HepG2 (cell line): ENCODE measurements at regions not wholly inside any gene's neighbourhood (a gene's known extent, or its start where the extent isn't known, plus 50 kb on each side); places are given as distances from the start of the nearest gene placed in this dataset.

Source experiments
- ATAC-seq: fragments of 200-7000 bp; cut with Tn5 transposase; 3 replicates; pipeline ENCODE4 v1.9.1; 2020; ENCODE audit warnings: mild to moderate bottlenecking, moderate library complexity
- BruUV-seq: library from RNA; stranded (reverse); fragments of 400-500 nt; replicated peaks from 2 replicates; lab custom pipeline; 2021; lab: Mats Ljungman, UMichigan
- CTCF ChIA-PET: fragments of 300-600 bp; formaldehyde crosslinking; extraction: SDS; loops from one replicate; lab custom pipeline; 2021; ENCODE audit warnings: low total read pairs, inconsistent platforms, low intra/inter-chr PET ratio; lab: Yijun Ruan, JAX
- POLR2A ChIA-PET: fragments of 350-600 bp; sonication (Branson Sonifier 250); formaldehyde crosslinking; loops from one replicate; lab custom pipeline; 2020; ENCODE audit warnings: antibody characterized with exemption, inconsistent platforms; lab: Yijun Ruan, JAX
- DNase-seq: peaks from one replicate; pipeline ENCODE4 v3.0.0-alpha.2; 2015; ENCODE audit warnings: low spot score
- FAIRE-seq: peaks from 3 replicates; lab custom pipeline; 2011; peaks lifted over from hg19 to GRCh38; lab: Jason Lieb, UNC
- H2AFZ ChIP-seq: one replicate; pipeline ENCODE4 v1.6.1; 2011; ENCODE audit warnings: low read length, inconsistent platforms
- H3K27ac ChIP-seq: fragments of 300-600 bp; 3 replicates; pipeline ENCODE4 v1.8.0; 2011; ENCODE audit warnings: mixed run types, mild to moderate bottlenecking, mixed read lengths, low read length, inconsistent platforms; ENCODE audit not compliant: insufficient read depth; ENCODE audit errors: extremely low read length
- H3K27me3 ChIP-seq, 2 experiments: fragments of 200-600 bp in 1 of 2; 2 replicates in 1 of 2; 3 replicates in 1 of 2; pipeline versions ENCODE4 v1.6.0 to v1.8.0; 2011; ENCODE audit warnings: low read length in 2 of 2, mild to moderate bottlenecking in 2 of 2, moderate library complexity in 2 of 2, inconsistent platforms in 1 of 2; ENCODE audit not compliant: insufficient read depth in 2 of 2, control insufficient read depth in 1 of 2
- H3K36me3 ChIP-seq, 2 experiments: fragments of 200-600 bp in 1 of 2; replicated peaks in 1 of 2; 2 replicates in 1 of 2; 3 replicates in 1 of 2; pipeline versions ENCODE4 v1.5.1 to v1.8.0; 2011; ENCODE audit warnings: low read length in 2 of 2, inconsistent platforms in 1 of 2; ENCODE audit not compliant: insufficient read depth in 2 of 2, control insufficient read depth in 1 of 2
- H3K4me1 ChIP-seq: 2 replicates; pipeline ENCODE4 v1.5.1; 2012; ENCODE audit warnings: low read length, inconsistent platforms; ENCODE audit not compliant: insufficient read depth
- H3K4me2 ChIP-seq: 2 replicates; pipeline ENCODE4 v1.6.0; 2011; ENCODE audit warnings: low read depth, low read length, inconsistent platforms
- H3K4me3 ChIP-seq, 3 experiments: fragments of 200-600 bp in 1 of 3; sonication (generic), shearing (Covaris generic) in 1 of 3; replicated peaks in 1 of 3; 2 replicates each; pipeline ENCODE4 v1.5.1; 2011 to 2016; ENCODE audit warnings: low read length in 3 of 3, inconsistent platforms in 2 of 3, low read depth in 2 of 3, mild to moderate bottlenecking in 2 of 3, control low read depth in 1 of 3, mixed read lengths in 1 of 3; ENCODE audit not compliant: insufficient read depth in 1 of 3
- H3K79me2 ChIP-seq: one replicate; pipeline ENCODE4 v1.6.1; 2011; ENCODE audit warnings: low read length, inconsistent platforms; ENCODE audit not compliant: insufficient read depth
- H3K9ac ChIP-seq: 2 replicates; pipeline ENCODE4 v1.6.0; 2011; ENCODE audit warnings: mild to moderate bottlenecking, low read depth, low read length, inconsistent platforms; ENCODE audit not compliant: insufficient read depth
- H3K9me3 ChIP-seq: 2 replicates; pipeline ENCODE4 v1.5.1; 2012; ENCODE audit warnings: mild to moderate bottlenecking, low read length
- H4K20me1 ChIP-seq: 2 replicates; pipeline ENCODE4 v1.6.0; 2011; ENCODE audit warnings: inconsistent platforms, mild to moderate bottlenecking, low read length, moderate library complexity; ENCODE audit not compliant: insufficient read depth
- ATF7 ChIP-seq, 2 experiments: fragments of 450-650 bp in 1 of 2; sonication (generic) in 1 of 2; formaldehyde crosslinking in 1 of 2; IDR thresholded peaks; 2 replicates each; pipeline versions ENCODE4 v1.4.0 to v1.6.1; 2016 to 2020; ENCODE audit warnings: antibody characterized with exemption in 1 of 2, mild to moderate bottlenecking in 1 of 2, missing genetic modification reagents in 1 of 2
- CREB1 ChIP-seq, 2 experiments: fragments of 450-650 bp in 1 of 2; IDR thresholded peaks; 2 replicates each; pipeline ENCODE4 v1.6.1; 2016 to 2017; ENCODE audit warnings: control low read depth in 1 of 2, mild to moderate bottlenecking in 1 of 2, missing compliant biosample characterization in 1 of 2, missing genetic modification characterization in 1 of 2
- FOXM1 ChIP-seq: sonication (generic); formaldehyde crosslinking; IDR thresholded peaks from 2 replicates; pipeline ENCODE4 v1.5.0; 2020; ENCODE audit warnings: missing genetic modification reagents
- JUN ChIP-seq: sonication (generic); formaldehyde crosslinking; IDR thresholded peaks from 2 replicates; pipeline ENCODE4 v1.4.0; 2020; ENCODE audit warnings: mild to moderate bottlenecking, missing genetic modification reagents
- MAFG ChIP-seq: sonication (generic); formaldehyde crosslinking; IDR thresholded peaks from 2 replicates; pipeline ENCODE4 v1.5.1; 2020; ENCODE audit warnings: mild to moderate bottlenecking, missing genetic modification reagents
- NCOA5 ChIP-seq: sonication (generic); formaldehyde crosslinking; IDR thresholded peaks from 2 replicates; pipeline ENCODE4 v1.4.0; 2020; ENCODE audit warnings: missing genetic modification reagents
- SP5 ChIP-seq: IDR thresholded peaks from 2 replicates; pipeline ENCODE4 v1.6.1; 2016; ENCODE audit warnings: low read depth, borderline replicate concordance
- TCF7 ChIP-seq: sonication (generic); IDR thresholded peaks from 2 replicates; pipeline ENCODE4 v1.6.1; 2016; ENCODE audit warnings: antibody characterized with exemption, low read depth
- ZFP90 ChIP-seq: sonication (generic); formaldehyde crosslinking; IDR thresholded peaks from 2 replicates; pipeline ENCODE4 v1.8.0; 2022; ENCODE audit warnings: missing genetic modification reagents, mild to moderate bottlenecking, inconsistent platforms, borderline replicate concordance
- ZNF101 ChIP-seq: sonication (generic); formaldehyde crosslinking; IDR thresholded peaks from 2 replicates; pipeline ENCODE4 v1.4.0; 2020; ENCODE audit warnings: mild to moderate bottlenecking, low read depth, missing genetic modification reagents, borderline replicate concordance
- ZNF746 ChIP-seq: sonication (generic); formaldehyde crosslinking; IDR thresholded peaks from 2 replicates; pipeline ENCODE4 v1.8.0; 2022; ENCODE audit warnings: mild to moderate bottlenecking, missing genetic modification reagents
- ZSCAN25 ChIP-seq: sonication (generic); formaldehyde crosslinking; IDR thresholded peaks from 2 replicates; pipeline ENCODE4 v1.8.0; 2022; ENCODE audit warnings: mild to moderate bottlenecking, missing genetic modification reagents
- WGBS: methylation state at CpG from one replicate; pipeline ENCODE4 v1.1.6; 2017; ENCODE audit warnings: low lambda C conversion rate; 5-methylcytosine and 5-hydroxymethylcytosine counted together
- in situ Hi-C: cut with HindIII; loops from 2 replicates; pipeline ENCODE4 v1.10.0; 2017; ENCODE audit warnings: low pct_unique_long_range_greater_than_20kb; ENCODE audit not compliant: extremely low pct_ligation_motif_present
- intact Hi-C: fragments of 100-400 bp; cut with micrococcal nuclease; formaldehyde crosslinking; loops from one replicate; pipeline ENCODE4 v1.10.0; 2022; ENCODE audit not compliant: unreplicated experiment
- TF ChIP-seq, protein P1 (sequence below): sonication (generic); formaldehyde crosslinking; IDR thresholded peaks from 2 replicates; pipeline ENCODE4 v1.8.0; 2022; ENCODE audit warnings: missing genetic modification reagents, mild to moderate bottlenecking, borderline replicate concordance
- TF ChIP-seq, protein P2 (sequence below): sonication (generic); formaldehyde crosslinking; IDR thresholded peaks from 2 replicates; pipeline ENCODE4 v1.5.1; 2020; ENCODE audit warnings: missing genetic modification reagents, mild to moderate bottlenecking, borderline replicate concordance
- TF ChIP-seq, protein P3 (sequence below): sonication (generic); formaldehyde crosslinking; IDR thresholded peaks from 2 replicates; pipeline ENCODE4 v1.9.0; 2021; ENCODE audit warnings: missing genetic modification reagents, borderline replicate concordance

DNA sequence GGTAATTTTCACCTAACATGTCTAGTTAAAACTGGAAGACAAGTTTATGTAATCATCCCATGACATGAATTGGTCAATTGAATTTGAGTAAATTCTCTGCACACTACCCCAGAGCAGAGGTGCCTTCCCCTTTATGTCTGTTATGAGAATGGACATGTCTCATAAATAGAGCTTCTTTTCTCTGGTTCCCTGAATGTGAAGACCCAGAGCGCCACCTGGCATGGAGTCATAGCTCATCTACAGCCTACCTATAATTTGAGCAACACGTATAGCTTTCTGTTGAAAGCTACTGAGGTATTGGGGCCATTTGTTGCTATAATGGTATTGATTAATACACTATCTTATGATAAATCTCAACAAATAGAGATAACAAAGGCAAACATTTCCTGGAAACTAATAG is 626.5 kb upstream of the GALNTL6 start (continued):
- TF ChIP-seq NCOA5 (CRISPR knock-in tag): no peak
- no peak for TF ChIP-seq SP5 (CRISPR knock-in tag)
- TF ChIP-seq ZNF101 (CRISPR knock-in tag): no peak
- no peak for TF ChIP-seq ZSCAN25 (CRISPR knock-in tag)
- TF ChIP-seq JUN (CRISPR knock-in tag): no peak

DNA sequence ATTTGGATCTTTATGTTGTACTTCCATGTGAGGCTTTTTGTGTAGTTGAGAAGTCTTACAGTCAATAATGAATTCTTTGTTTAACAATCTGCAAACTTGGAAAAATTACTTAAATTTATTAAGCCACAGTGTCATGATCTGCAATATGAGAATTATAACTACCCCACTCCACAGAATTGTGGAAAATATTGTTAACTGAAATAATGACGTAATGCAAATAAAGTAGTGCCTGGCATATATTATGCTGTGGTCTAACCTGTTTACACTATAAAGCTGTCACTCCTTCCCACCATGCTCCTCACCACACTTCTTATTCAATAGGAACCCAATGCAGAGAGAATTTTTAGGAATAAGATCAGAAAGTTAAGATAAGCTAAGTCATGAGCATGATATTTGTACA is 632.1 kb upstream of the GALNTL6 start:
- BruUV-seq: no TSS peak
- Histone ChIP-seq H3K4me1 (no peaks in the 10 kb centered on the region), H2AFZ (no peak overlapping the region), H3K9me3 (no peaks in the 10 kb centered on the region)
- no peak for DNase-seq
- no peak for TF ChIP-seq FOXM1 (CRISPR knock-in tag)
- TF ChIP-seq, protein P1, sequence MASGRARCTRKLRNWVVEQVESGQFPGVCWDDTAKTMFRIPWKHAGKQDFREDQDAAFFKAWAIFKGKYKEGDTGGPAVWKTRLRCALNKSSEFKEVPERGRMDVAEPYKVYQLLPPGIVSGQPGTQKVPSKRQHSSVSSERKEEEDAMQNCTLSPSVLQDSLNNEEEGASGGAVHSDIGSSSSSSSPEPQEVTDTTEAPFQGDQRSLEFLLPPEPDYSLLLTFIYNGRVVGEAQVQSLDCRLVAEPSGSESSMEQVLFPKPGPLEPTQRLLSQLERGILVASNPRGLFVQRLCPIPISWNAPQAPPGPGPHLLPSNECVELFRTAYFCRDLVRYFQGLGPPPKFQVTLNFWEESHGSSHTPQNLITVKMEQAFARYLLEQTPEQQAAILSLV (CRISPR knock-in tag): no peak
- TF ChIP-seq ATF7 (IDR thresholded peaks at IDR 0.05): peak; percentile 97
- TF ChIP-seq ATF7 (CRISPR knock-in tag; IDR thresholded peaks at IDR 0.05): no peak
- TF ChIP-seq CREB1 (IDR thresholded peaks at IDR 0.05): 0 out of 2 replicates have a peak, but pooled peaks have one; percentile 10
- TF ChIP-seq CREB1 (CRISPR knock-in tag; IDR thresholded peaks at IDR 0.05): no peak
- TF ChIP-seq, protein P2, sequence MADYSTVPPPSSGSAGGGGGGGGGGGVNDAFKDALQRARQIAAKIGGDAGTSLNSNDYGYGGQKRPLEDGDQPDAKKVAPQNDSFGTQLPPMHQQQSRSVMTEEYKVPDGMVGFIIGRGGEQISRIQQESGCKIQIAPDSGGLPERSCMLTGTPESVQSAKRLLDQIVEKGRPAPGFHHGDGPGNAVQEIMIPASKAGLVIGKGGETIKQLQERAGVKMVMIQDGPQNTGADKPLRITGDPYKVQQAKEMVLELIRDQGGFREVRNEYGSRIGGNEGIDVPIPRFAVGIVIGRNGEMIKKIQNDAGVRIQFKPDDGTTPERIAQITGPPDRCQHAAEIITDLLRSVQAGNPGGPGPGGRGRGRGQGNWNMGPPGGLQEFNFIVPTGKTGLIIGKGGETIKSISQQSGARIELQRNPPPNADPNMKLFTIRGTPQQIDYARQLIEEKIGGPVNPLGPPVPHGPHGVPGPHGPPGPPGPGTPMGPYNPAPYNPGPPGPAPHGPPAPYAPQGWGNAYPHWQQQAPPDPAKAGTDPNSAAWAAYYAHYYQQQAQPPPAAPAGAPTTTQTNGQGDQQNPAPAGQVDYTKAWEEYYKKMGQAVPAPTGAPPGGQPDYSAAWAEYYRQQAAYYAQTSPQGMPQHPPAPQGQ: no peak
- TF ChIP-seq ZNF746: no peak
- TF ChIP-seq, protein P3, sequence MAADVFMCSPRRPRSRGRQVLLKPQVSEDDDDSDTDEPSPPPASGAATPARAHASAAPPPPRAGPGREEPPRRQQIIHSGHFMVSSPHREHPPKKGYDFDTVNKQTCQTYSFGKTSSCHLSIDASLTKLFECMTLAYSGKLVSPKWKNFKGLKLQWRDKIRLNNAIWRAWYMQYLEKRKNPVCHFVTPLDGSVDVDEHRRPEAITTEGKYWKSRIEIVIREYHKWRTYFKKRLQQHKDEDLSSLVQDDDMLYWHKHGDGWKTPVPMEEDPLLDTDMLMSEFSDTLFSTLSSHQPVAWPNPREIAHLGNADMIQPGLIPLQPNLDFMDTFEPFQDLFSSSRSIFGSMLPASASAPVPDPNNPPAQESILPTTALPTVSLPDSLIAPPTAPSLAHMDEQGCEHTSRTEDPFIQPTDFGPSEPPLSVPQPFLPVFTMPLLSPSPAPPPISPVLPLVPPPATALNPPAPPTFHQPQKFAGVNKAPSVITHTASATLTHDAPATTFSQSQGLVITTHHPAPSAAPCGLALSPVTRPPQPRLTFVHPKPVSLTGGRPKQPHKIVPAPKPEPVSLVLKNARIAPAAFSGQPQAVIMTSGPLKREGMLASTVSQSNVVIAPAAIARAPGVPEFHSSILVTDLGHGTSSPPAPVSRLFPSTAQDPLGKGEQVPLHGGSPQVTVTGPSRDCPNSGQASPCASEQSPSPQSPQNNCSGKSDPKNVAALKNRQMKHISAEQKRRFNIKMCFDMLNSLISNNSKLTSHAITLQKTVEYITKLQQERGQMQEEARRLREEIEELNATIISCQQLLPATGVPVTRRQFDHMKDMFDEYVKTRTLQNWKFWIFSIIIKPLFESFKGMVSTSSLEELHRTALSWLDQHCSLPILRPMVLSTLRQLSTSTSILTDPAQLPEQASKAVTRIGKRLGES (CRISPR knock-in tag): no peak
- TF ChIP-seq TCF7: no peak
- TF ChIP-seq MAFG (CRISPR knock-in tag): no peak
- no peak for TF ChIP-seq ZFP90 (CRISPR knock-in tag)
- TF ChIP-seq, all 625 proteins: peak for 2
- ChIA-PET POLR2A (no interaction called here), CTCF (no interaction called here)
- no peaks in the 10 kb centered on the region for H3K36me3 ChIP-seq
- no peaks in the 10 kb centered on the region for H3K27me3 ChIP-seq
- no peaks in the 10 kb centered on the region for H3K79me2 ChIP-seq
- no peak overlapping the region for H3K4me3 ChIP-seq
- in situ Hi-C loops: no loop called here
- no peaks in the 10 kb centered on the region for H4K20me1 ChIP-seq
- FAIRE-seq (no peak), ATAC-seq (no peak)
- no peak overlapping the region for H3K27ac ChIP-seq
- WGBS: 0% methylated on average over 1 of the region's 1 CpG
- intact Hi-C loops: no loop called here
- H3K4me2 ChIP-seq: no peak overlapping the region
- no peak overlapping the region for H3K9ac ChIP-seq
